ENCODE measurements at regions not wholly inside any gene's neighbourhood (a gene's known extent, or its start where the extent isn't known, plus 50 kb on each side); places are given as distances from the start of the nearest gene placed in this dataset.

DNA sequence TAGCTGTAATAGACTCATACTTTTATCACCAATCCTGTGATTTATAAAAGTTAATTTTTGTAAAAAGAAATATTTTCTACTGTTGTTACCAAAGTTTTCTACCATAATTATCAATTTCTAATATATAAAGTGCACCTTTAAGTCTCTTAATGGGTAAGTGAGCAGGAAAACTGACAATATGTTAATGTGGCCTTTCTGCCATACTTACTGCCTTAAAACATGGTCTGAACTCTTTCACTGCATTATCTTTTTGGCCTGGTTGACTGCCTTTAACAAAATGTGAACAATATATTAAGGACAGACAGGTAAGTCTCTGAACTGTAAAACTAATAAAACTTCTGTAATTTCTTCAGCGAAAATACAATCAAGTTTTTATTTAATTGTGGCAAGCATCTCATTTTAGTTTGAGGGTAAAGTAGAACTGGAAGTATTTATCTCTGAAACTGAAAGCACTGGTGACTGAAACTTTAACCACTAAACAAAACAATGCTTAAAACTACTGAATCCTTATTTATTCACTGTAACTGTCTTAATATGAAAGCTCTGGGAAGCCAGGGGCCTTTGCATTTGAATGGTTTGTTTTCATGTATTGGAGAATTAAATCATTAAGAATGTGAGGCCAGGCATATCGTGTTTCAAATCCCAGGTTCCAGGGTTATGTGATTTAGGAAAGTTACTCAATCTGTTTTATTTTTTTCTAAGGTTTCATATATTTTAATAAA is 948.8 kb upstream of the POT1 start:
- no peak for ATAC-seq (ENCODE audit: low FRiP score in 2 of 2)
- Histone ChIP-seq H3K4me3 (no peak overlapping the region), H3K4me1 (no peaks in the 10 kb centered on the region), H3K36me3 (no peaks in the 10 kb centered on the region), H3K9me3 (peaks cover 0 to 5% (median 0%) of the 10 kb centered on the region in 4 donors), H3K27me3 (no peaks in the 10 kb centered on the region), H3K27ac (no peak overlapping the region)
- DNase-seq, result no peak
- WGBS, 2 donors, result 82 to 86% methylated on average over 2 of the region's 2 CpGs
- no peak for TF ChIP-seq POLR2A (IDR thresholded peaks at IDR 0.05)
- TF ChIP-seq, protein P1, sequence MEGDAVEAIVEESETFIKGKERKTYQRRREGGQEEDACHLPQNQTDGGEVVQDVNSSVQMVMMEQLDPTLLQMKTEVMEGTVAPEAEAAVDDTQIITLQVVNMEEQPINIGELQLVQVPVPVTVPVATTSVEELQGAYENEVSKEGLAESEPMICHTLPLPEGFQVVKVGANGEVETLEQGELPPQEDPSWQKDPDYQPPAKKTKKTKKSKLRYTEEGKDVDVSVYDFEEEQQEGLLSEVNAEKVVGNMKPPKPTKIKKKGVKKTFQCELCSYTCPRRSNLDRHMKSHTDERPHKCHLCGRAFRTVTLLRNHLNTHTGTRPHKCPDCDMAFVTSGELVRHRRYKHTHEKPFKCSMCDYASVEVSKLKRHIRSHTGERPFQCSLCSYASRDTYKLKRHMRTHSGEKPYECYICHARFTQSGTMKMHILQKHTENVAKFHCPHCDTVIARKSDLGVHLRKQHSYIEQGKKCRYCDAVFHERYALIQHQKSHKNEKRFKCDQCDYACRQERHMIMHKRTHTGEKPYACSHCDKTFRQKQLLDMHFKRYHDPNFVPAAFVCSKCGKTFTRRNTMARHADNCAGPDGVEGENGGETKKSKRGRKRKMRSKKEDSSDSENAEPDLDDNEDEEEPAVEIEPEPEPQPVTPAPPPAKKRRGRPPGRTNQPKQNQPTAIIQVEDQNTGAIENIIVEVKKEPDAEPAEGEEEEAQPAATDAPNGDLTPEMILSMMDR (IDR thresholded peaks at IDR 0.05), result no peak
- no peak for TF ChIP-seq EP300 (IDR thresholded peaks at IDR 0.05)
- no peak for TF ChIP-seq POLR2AphosphoS5 (IDR thresholded peaks at IDR 0.05)

DNA sequence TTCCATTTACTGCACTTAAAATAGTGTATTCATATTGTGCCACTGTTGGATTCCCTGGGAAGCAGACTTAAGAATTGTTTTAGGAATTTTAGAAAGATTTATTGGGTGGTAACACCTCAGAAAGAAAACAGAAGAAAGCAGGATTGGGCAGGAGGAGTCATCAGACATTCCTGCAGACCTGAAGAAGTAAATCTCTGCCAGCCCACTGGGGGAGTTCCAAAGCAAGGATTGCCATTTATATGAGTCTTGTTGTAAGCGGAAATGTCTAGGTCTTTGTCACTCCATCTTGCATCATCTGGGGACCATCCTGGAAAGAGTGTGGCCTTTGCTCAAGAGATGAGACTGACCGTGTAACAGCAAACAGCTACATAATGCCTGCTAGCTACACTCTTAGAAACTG is 947.6 kb upstream of the POT1 start:
- H3K27me3 ChIP-seq, result no peaks in the 10 kb centered on the region
- H3K36me3 ChIP-seq, result no peaks in the 10 kb centered on the region
- TF ChIP-seq POLR2AphosphoS5 (IDR thresholded peaks at IDR 0.05) (no peak), POLR2A (IDR thresholded peaks at IDR 0.05) (no peak), EP300 (IDR thresholded peaks at IDR 0.05) (no peak)
- TF ChIP-seq, protein P1 (IDR thresholded peaks at IDR 0.05), result no peak
- no peaks in the 10 kb centered on the region for H3K4me1 ChIP-seq
- ATAC-seq (ENCODE audit: low FRiP score in 2 of 2) (no peak), DNase-seq (no peak)
- H3K9me3 ChIP-seq, result peaks cover 0 to 5% (median 0%) of the 10 kb centered on the region in 4 donors
- 71 to 86% methylated on average over 2 of the region's 2 CpGs for WGBS, 2 donors
- no peak overlapping the region for H3K27ac ChIP-seq
- no peak overlapping the region for H3K4me3 ChIP-seq

DNA sequence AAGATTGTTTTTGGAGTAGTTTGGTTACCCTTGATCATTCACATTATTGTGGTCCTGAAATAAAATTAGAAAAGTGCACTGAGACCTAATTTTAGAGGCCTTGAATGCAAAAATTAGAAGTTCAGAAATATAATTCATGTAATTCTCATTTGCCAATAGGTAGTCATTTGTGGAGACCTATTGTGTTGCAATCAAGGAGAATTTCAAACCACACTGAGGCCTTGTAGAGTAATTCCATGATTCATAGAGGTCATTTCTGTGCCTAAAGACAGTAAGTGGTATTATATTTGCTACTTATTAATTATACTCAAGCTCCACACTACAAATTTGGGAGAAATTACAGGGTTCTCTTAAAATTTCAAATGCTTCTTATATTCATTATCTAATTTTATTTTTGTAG is 946.8 kb upstream of the POT1 start:
- H3K4me3 ChIP-seq, result no peak overlapping the region
- no peaks in the 10 kb centered on the region for H3K36me3 ChIP-seq
- TF ChIP-seq POLR2AphosphoS5 (IDR thresholded peaks at IDR 0.05) (no peak), EP300 (IDR thresholded peaks at IDR 0.05) (no peak), POLR2A (IDR thresholded peaks at IDR 0.05) (no peak)
- TF ChIP-seq, protein P1 (IDR thresholded peaks at IDR 0.05), result no peak
- no peak for ATAC-seq (ENCODE audit: low FRiP score in 2 of 2)
- peaks cover 0 to 5% (median 0%) of the 10 kb centered on the region in 4 donors for H3K9me3 ChIP-seq
- no peaks in the 10 kb centered on the region for H3K4me1 ChIP-seq
- no peak overlapping the region for H3K27ac ChIP-seq
- no peaks in the 10 kb centered on the region for H3K27me3 ChIP-seq
- DNase-seq, result no peak

DNA sequence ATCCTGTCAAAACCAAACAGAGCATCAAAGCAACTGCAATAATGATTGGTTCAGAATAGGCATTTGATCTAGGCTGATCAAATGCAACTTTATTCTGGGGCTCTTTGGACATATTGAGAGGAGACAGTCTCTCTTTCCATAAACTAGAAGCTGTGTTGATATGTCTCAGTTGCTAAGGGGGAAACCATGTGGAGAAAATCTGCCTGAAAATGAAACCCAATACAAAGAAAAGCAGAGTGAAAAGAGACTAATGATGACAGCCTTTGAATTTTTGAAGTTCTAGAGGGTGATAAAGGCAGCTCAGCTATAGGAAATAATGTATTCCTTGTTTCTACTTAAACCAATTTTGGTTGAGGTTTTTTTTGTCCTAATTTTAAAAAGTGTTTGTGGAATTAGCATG is 941.8 kb upstream of the POT1 start:
- no peak for TF ChIP-seq POLR2A (IDR thresholded peaks at IDR 0.05)
- TF ChIP-seq, protein P1 (IDR thresholded peaks at IDR 0.05), result no peak
- TF ChIP-seq POLR2AphosphoS5 (IDR thresholded peaks at IDR 0.05), result no peak
- TF ChIP-seq EP300 (IDR thresholded peaks at IDR 0.05), result no peak
- peaks cover 0 to 5% (median 0%) of the 10 kb centered on the region in 4 donors for H3K9me3 ChIP-seq
- no peak overlapping the region for H3K4me3 ChIP-seq
- ATAC-seq (ENCODE audit: low FRiP score in 2 of 2) (no peak), DNase-seq (no peak)
- H3K4me1 ChIP-seq, result no peaks in the 10 kb centered on the region
- no peaks in the 10 kb centered on the region for H3K36me3 ChIP-seq
- no peaks in the 10 kb centered on the region for H3K27me3 ChIP-seq
- H3K27ac ChIP-seq, result no peak overlapping the region

DNA sequence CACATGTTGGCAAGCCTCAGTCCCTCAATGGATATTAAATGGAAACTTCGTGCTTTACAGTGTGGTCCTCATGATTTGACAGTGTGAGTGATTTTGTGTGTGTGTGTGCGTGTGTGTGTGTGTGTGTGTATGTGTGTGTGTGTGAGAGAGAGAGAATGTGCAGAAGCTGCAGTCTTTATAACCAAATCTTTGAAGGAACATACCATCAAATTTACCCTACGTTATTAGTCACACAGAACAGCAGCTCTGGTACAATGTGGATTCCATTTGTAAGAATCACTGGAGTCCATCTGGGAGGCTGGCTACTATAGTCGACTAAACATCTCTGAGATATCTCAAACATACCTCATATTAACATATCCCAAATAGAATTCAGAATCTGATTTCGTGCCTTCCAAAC is 928.0 kb upstream of the POT1 start:
- WGBS, 2 donors, result 77 to 82% methylated on average over 5 of the region's 5 CpGs
- Histone ChIP-seq H3K27ac (no peak overlapping the region), H3K4me3 (no peak overlapping the region), H3K9me3 (peaks cover 0 to 4% (median 0%) of the 10 kb centered on the region in 4 donors), H3K4me1 (no peaks in the 10 kb centered on the region), H3K36me3 (no peaks in the 10 kb centered on the region), H3K27me3 (no peaks in the 10 kb centered on the region)
- ATAC-seq (ENCODE audit: low FRiP score in 2 of 2) (no peak), DNase-seq (no peak)
- no peak for TF ChIP-seq POLR2A (IDR thresholded peaks at IDR 0.05)
- TF ChIP-seq POLR2AphosphoS5 (IDR thresholded peaks at IDR 0.05), result no peak
- TF ChIP-seq, protein P1 (IDR thresholded peaks at IDR 0.05), result no peak
- TF ChIP-seq EP300 (IDR thresholded peaks at IDR 0.05), result no peak
